GM19395 (cell line): ENCODE measurements at regions not wholly inside any gene's neighbourhood (a gene's known extent, or its start where the extent isn't known, plus 50 kb on each side); places are given as distances from the start of the nearest gene placed in this dataset.

Experiments
- ATAC-seq: cut with Tn5 transposase; IDR thresholded peaks from one replicate; pipeline ENCODE4 v1.9.1; 2021; ENCODE audit warnings: mild to moderate bottlenecking, moderate library complexity; ENCODE audit not compliant: unreplicated experiment

DNA sequence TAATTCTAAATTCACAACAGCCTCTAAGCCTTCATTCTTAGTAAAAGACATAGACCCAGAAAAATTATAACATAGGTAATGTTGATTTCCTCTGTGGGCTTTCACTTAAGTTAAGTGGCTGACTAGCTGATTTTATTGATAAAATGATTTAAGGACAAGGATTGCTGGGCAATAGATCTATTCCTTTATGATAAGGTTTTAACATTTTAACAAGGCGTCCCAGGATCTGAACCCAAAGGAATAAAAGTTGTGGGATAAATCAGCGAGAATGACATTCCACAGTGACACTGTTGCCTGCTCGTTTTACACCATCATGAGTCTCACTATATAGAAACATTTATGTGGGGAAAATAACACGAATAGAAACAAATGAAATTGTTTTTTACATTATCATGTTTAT, 1151.0 kb downstream of the ZPLD1 start:
- ATAC-seq: no peak

GRCh38 chr3:103589770-103590169, 1155.0 kb downstream of the ZPLD1 start:
- ATAC-seq: no peak

- no peak for ATAC-seq
These were observed 1166.0 kb downstream of the ZPLD1 start for GRCh38 chr3:103600844-103601243.

- ATAC-seq: no peak
These were observed 1166.9 kb downstream of the ZPLD1 start for GRCh38 chr3:103601666-103602065.

DNA sequence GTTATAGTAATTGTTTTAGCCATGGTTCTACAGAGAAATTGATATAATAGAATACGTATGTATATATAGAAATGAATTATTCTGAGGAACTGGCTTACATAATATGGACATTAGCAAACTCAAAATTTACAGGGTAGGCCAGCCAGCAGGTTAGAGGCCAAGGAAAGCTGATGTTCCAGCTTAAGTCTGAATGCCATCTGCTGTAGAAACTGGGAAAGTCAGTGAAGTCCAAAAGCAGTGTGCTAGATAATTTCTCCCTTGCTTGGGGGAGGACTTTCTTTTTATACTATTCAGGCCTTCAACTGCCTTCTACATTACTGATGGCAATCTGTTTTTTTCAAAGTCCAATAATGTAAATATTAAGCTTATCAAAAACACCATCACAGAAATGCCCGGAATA, 1174.7 kb downstream of the ZPLD1 start:
- no peak for ATAC-seq

DNA sequence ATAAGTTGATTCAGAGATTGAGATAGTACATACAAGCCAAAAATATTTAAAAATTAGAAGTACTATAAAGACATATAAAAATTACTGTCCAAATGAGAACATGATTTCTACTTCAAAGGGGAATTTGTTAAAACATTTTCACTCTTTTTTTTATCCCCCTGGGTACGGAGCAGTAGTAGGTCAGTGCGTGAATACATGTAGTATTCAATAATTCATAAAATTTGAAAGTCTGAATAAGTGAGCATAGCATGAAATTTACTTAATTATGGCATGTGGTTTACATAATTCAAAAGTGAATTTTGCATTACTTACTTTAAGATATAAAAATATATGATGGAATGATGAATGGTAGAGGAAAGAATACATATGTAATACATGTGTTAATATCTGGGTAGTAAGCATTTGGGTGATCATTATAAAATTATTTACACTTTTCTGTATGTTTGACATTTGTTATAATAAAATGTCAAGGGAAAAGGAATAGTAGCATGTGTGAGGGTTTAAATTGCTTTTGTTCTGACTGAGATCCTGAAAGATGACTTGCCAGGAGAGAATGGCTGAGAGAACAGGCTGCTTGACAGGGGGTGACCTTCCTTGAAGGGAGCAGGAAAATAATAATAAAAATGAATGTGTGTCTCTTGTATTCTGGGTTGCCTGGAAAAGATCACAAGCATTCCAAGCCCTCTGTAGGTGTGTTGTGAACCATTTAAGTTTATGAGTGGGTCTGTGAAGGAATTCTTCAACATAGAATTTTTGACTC, 1178.8 kb downstream of the ZPLD1 start:
- ATAC-seq: no peak

- ATAC-seq: no peak
These were observed 1179.9 kb downstream of the ZPLD1 start for GRCh38 chr3:103614719-103615118.

GRCh38 chr3:103617961-103618360, 1183.1 kb downstream of the ZPLD1 start:
- no peak for ATAC-seq

- no peak for ATAC-seq
These were observed 1189.5 kb downstream of the ZPLD1 start for GRCh38 chr3:103624271-103624670.

DNA sequence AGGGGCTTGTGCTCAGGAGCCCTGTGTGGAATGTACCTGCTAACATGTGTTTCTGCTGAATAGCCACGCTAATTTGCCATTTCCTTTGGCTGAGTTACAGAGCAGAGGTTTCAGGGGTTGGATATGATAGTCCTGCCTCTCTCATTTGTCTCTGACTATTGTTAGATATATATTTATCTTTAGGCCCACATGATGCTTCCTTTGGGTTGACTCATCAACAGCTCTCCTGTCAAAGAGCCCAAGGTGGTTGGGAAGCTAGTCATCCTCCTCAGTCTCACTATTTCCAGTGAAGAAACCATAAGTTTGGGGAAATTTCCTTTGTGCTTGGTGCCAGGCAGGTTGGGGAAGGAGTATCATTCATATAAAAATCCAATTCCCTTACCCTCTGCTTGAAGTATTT, 1194.6 kb downstream of the ZPLD1 start:
- ATAC-seq: no peak

- ATAC-seq: no peak
These were observed 1209.6 kb downstream of the ZPLD1 start for GRCh38 chr3:103644450-103644849.

DNA sequence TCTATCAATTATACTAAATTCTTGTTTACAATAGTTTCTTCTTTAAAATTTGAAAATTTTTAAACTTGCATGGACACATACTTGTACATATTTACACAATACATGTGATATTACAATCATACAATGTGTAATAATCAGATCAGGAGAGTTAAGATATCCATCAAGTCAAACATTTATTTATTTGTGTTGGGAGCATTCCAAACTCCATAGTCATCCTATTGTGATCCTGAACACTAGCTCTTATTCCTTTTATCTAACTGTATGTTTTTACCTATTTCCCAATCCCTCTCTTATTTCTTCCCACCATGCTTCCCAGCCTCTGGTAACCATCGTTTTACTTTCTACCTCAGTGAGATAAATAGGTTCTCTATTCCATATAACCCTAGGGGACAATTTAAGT, 1219.2 kb downstream of the ZPLD1 start:
- no peak for ATAC-seq

DNA sequence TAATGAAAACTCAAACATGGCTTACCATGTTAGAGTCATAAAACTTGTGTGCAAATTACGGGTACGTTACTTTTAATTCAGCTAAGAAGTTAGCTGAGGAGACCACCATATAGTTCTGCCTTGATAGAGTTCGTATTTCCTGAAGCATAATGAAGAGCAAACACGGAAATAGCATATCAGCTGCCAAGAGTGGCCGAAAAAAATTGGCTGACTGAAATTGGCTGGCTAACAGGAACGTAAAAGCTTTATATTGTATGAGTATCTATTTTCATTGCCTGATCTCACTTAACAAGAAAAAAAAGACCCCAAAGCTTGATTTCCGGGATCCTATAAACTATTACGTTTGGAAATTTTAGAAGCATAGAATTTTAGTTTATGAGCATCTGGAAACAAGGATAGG, 1222.9 kb downstream of the ZPLD1 start:
- ATAC-seq: no peak

- ATAC-seq: no peak
These were observed 1226.0 kb downstream of the ZPLD1 start for GRCh38 chr3:103660810-103661209.

- ATAC-seq: no peak
These were observed 1227.8 kb downstream of the ZPLD1 start for GRCh38 chr3:103662591-103662990.

DNA sequence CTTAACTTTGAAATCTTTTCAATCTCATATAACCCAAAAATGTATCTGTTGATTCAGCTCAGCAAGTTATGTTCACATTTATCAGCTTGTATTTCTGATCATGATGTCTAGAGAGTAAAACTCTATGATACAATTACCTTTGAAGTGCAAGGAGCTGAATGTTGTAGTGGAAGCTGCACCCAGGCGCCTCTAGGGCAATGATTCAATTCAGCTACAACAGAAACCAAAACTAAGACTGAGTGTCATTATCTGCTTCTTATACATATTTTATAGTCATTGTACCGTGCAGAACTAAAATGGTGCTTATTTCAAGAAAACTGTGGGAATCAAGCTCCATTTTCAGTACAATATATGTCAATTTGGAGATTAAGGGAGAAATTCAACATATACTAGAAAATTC, 1237.5 kb downstream of the ZPLD1 start:
- ATAC-seq: no peak

DNA sequence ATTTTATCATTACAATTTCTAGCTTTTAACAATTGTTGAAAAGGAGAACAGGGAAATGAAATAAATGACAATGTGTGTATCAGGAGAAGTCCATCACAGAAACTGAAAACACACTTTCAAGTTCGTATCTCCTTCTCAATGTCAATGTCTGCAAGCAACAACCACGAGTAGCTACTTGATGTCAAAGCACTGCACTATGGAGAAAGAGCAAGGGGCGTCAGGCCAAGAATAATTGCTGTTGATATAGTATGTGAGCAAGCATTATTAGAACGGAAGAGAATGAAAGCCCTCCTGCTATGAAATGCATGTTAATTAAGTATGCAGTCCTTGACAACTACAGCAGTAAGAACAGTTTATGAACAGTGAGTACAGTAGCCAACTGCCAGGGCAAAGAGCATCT, 1250.1 kb downstream of the ZPLD1 start:
- ATAC-seq: no peak

DNA sequence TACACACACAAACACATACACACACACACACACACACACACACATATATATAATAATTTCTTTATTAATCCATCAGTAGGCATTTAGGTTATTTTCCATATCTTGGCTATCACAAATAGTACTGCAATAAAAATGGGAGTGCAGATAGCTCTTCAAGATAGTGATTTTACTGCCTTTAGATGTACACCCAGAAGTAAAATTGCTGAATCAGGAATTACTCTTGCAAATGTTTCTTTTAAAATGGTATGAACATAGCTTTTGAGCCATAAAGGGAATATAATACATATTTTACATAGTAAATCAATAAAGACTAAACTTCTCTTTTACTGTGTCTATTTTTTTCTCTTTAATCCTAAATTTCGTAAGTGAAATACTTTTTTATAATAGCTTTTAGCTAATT, 1251.1 kb downstream of the ZPLD1 start:
- ATAC-seq: no peak

DNA sequence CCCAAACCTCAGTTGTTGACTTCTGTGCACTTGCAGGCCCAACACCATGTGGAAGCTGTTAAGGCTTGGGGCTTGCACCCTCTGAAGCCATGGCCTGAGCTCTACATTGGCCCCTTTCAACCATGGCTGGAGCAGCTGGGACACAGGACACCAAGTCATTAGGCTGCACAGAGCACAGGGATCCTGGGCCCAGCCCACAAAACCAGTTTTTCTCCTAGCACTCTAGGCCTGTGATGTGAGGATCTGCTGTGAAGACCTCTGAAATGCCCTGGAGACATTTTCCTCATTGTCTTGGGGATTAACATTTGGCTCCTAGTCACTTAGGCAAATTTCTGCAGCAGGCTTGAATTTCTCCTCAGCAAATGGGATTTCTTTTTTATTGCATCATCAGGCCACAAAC, 1255.7 kb downstream of the ZPLD1 start:
- ATAC-seq: no peak

DNA sequence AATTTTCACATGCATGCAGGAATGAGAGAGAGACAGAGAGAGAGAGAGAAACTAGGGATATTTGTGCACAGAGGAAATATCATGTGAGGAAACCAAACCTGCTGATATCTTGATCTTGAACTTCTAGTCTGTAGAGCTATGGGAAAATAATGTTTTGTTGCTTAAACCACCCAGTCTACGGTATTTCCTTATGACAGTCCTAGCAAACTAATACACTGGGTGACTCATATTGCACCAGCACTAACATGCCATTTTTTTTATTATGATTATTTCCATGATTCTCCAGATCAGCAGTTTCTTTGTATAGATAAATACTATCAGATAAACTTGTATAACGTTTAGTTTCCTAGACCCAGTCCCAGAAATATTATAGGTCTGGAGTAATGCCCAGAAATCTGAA, 1259.0 kb downstream of the ZPLD1 start:
- ATAC-seq: no peak

DNA sequence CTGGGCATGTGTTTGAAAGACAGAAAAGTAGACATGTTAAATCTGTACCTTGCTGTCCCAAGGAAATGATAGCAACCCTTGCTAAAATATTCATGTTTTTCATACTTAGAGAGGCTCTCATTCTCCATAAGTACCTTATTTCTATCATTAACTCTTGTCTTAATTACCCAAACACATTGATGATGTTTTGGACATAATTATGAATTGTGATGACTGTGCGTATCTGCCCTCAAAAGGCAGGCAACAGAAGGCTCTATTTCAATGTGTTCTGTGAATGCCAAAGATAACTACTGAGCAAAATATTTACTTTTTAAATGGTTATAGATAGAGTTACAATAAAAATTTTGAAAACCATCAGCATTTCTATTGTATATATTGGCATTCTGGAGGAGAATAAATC, 1263.8 kb downstream of the ZPLD1 start:
- no peak for ATAC-seq

GRCh38 chr3:103699228-103699627, 1264.4 kb downstream of the ZPLD1 start:
- ATAC-seq: no peak

- no peak for ATAC-seq
These were observed 1270.8 kb downstream of the ZPLD1 start for GRCh38 chr3:103705641-103706040.
